SW480 (cell line): ENCODE measurements at regions not wholly inside any gene's neighbourhood (a gene's known extent, or its start where the extent isn't known, plus 50 kb on each side); places are given as distances from the start of the nearest gene placed in this dataset.

Experiments used
- DNase-seq: peaks from one replicate; pipeline ENCODE4 v3.0.0-alpha.2; 2016; ENCODE audit warnings: low spot score

GRCh38 chr12:127358888-127359287 lies 908.1 kb upstream of the TMEM132C start:
- DNase-seq = no peak

DNA sequence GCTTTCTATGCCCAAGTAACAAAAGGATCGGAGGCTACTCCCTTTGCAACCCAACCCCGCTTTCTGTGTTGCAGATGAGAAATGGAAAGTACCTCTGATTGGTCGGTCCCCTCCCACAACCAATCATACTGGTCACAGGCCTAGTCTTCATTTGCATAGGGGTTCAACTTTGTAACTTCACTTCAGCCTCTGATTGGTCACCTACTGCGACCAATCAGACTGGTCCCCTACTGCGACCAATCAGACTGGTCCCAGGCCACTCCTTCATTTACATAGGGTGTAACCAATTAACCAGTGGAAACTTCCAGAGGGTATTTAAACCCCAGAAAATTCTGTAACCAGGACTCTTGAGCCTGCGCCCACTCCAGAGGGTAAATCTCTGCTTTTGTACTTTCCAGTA lies 906.4 kb upstream of the TMEM132C start:
- DNase-seq = no peak

DNA sequence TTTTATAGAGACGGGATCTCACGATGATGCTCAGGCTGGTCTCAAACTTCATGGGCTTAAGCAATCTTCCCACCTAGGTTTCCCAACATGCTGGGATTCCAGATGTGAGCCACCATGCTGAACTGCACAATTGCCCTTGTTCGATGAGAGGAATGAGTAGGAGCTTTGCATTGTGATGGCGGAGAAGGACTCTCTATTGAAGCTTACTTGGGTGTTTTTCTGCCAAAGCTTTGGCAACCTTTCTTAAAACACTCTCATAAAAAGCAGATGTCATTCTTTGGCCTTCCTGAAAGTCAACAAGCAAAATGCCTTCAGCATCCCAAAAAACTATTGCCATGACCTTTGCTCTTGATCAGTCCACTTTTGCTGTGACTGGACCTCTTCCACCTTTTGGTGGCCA lies 904.8 kb upstream of the TMEM132C start:
- no peak for DNase-seq

DNA sequence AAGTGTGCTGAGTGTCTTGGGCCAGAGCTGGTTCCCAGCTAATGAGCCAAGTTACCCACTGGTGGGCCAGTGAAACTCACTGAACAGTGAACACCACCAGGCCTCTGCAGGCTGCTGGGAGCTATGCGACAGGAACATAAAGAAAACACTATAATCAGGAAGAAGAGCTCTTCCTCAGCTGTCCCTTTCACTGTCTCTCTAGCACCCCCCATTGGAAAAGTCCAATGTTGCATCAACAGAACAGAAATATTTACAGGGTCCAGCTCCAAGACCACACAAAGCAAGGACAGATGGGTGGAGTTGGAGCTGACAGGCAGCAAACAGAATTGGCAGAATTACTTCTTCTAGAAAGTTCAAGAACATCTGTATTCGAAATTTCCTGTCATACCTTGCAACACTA lies 903.6 kb upstream of the TMEM132C start:
- DNase-seq = no peak

DNA sequence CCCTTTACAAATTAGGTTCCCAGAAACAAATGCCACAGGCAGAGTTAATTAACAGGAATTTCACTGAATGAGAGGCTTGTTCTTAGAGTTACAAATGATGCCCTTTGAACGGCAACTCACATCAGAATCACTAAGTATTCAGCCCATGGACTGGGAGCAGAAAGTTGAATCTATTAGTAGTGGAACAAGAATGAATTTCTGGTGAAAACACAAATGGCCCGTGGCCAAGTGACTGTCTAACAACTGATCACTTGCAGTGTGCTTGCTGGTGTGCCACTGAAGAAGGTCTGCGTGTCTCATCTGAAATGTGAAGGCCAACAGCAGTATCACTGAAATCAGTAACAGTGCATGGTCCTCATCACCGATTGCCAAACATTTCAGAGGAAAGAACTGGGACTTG lies 893.4 kb upstream of the TMEM132C start:
- no peak for DNase-seq

DNA sequence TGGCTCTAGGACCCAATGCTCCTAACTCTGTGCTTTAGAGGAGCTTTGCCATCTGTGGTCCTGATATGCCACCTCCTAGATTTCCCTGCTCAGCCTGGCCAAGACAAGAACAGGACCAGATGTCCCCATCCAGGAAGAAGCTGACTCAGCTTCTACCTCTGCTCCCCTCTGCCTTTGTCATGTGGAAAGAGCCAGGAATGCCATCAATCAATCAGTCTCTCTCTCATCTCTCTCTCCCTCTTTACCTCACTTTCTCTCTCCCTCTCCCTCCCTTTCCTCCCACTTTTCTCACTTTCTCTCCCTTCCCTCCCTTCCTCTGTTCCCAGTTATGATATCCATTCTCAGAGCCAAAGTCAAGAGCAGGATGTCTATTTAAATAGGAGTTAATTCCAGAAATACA lies 892.5 kb upstream of the TMEM132C start:
- DNase-seq = no peak

DNA sequence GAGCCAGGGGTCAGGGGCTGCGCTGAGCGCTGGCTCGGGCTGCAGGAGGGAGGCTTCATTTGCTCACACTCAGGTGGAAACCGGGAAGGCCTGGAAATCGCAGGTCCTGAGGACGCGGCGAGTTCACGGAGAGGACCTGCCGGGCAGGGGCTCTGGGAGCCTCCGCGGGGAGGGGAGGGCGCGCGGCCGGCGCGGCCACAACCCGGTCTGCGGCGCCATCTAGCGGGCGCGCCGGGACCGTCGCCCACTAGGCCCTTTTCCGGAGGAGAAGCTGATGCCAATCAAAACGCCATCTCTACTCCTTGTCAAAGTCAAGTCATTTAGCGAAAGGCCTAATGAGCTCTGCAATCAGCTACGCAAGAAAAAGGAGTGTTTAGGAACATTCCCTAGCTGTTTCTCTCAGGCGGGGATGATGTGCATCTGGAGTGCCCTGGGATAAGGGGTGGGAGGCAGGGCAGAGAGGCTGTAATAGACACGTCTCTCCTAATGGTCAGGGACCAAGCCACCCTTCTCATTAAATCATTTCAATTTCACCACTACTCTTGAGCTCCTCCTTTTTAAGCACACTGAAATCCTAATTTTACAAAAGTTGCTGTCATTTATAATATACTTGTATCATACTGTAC lies 885.8 kb upstream of the TMEM132C start:
- DNase-seq = peak; percentile 22

GRCh38 chr12:127381681-127382080 lies 885.3 kb upstream of the TMEM132C start:
- DNase-seq = no peak

DNA sequence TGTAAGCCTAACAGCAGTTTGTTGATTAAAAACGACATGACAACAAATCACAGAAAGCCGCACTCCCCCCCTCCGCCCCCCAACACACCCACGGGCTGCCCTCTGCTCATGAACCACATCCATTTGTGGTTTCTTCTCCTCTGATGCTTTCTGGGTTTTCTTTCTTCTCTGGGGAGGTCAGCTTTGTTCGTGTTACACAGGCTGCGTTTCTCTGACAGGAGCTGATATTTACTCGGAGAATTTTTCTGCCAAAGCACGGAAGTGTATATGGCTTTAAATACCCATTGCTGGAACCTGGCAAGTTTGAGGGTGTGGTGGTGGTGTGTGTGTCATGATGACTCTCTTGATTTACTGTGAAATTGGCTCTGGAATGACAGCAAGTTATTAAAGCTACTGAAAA lies 883.7 kb upstream of the TMEM132C start:
- DNase-seq = peak; percentile 89

DNA sequence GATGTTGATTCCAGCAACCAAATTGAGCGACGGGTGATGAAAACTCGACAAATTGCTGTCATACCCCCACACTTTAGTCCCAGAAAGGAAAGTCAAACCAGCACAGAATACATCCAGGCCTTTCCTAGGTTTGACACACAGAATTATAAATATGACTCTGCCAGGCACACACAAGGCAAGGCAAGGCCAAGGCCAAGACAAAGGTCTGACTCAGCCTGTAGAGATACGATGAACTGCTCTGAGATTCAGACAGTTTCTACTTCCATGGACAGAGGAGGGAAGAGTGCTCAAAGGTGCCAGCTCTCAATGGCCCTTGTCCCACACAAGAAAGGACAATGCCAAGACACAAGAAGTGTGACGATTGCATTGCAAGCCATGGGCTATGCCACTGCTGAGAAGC lies 880.2 kb upstream of the TMEM132C start:
- no peak for DNase-seq

DNA sequence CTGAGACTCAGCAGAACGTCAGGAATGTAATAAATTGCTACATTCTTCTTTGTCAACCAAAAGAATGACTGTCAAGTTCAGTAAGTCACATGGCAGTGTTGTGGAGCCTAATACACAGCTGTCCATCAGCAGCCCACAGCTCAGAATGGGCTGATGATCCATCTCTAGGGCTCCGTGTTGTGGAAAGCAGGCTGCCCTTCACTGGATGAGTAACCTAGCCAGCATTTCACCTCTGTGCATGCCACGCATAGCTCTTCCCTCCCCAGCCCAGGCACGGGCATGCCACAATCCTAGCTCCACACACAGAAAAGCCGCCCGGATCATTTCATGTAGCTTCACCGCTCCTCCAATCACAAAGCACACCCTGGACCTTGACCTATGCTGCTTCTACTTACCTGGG lies 878.0 kb upstream of the TMEM132C start:
- peak; percentile 13 for DNase-seq

- peak; percentile 67 for DNase-seq
These were observed 877.0 kb upstream of the TMEM132C start for GRCh38 chr12:127389923-127390322.

DNA sequence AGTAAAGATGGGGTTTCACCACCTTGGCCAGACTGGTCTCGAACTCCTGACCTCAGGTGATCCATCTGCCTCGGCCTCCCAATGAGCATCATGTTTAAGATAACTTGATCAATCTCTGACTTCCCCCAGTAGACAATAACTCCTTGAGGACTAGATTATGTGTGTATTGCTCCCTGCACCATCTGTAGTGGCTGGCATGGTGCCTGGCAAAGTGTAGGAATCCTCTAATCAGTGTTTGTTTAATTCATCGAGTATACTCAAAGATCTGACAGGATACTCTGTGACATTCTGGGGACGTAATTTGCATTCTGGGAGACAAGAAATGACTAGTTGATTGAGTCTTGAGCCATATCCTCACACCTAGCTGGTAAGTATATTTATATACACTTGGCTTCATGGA lies 873.5 kb upstream of the TMEM132C start:
- DNase-seq = no peak

DNA sequence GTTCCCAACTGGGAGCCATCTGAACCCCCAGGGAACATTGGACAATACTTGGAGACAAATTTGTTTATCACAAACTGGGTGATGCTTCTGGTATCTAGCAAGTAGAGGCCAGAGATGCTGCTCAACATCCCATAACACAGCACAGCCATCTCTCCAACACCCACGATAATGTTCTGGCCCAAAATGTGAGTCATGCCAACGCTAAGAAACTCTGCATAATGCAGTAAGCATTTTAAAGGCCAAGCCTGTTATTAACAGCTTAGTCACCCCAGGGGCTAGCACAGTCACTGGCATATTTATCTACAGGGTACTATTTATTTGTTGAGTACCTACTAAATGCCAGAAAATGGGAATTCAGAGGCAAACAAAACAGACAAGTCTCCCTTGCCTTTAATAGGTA lies 873.1 kb upstream of the TMEM132C start:
- DNase-seq = no peak

DNA sequence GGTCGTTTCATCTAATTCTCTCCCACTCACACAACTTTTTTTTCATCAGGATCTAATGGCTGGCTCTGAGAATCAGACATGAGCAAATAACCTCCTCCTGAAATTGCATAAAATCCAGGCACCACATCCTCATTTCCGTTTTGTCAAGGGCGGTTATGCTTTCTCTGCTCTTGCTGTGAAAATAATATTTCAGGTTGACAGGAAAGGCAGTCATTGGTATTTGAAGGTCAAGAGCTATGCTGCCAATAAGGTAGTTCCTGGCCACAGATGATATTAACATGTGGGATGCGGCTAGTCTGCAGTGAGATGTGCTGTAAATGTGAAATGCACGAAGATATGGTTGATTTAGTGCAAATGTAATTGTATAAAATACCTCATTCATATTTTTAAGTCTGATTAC lies 870.2 kb upstream of the TMEM132C start:
- no peak for DNase-seq

DNA sequence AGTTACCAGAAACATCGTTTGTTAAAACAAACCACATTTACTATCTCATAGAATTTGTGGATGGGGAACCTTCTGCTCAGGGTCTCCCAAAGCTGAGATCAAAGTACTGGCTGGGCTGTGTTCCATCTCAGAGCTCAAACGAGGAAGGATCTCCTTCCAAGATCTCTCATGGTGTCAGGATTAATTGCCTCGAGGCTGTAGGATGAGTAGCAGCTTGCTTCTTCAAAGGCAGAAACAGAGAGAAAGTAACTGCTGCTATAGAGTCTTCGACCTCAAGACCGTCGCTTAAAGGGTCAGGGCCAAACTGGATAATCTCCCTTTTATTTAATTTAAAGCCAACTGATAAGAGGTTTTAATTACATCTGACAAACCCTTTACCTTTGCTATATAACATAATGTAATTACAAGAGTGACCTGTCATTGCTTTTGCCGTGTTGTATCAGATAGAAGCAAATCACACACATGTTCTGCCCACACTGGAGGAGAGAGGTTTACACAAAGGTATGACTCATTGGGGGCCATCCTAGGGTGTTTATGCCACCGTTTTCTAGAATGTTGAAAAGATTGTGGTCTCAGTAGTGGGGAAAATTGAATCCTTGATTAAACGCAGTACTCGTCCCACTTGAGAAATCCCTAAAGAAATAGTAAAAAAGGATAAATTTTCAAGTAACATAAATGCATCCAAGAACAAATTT lies 868.8 kb upstream of the TMEM132C start:
- DNase-seq = peak; percentile 7

- no peak for DNase-seq
These were observed 867.5 kb upstream of the TMEM132C start for GRCh38 chr12:127399451-127399850.

GRCh38 chr12:127400221-127400620 lies 866.7 kb upstream of the TMEM132C start:
- DNase-seq = no peak

DNA sequence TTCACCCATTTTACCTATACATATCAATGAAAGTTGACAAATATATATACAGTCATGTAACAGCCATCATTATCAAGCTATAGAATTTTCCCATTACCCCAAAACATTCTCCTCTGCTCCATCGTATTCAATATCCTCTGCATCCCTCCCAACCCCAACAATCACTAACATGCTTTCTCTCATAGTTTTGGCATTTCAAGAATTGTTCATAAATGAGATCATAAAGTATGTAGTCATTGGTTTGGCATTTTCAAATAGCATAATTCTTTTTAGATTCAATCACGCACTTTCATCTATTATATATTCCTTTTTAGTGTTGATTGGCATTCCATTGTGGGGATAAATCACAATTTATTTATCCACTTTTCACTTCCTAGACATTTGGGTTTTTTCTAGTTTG lies 866.0 kb upstream of the TMEM132C start:
- no peak for DNase-seq

DNA sequence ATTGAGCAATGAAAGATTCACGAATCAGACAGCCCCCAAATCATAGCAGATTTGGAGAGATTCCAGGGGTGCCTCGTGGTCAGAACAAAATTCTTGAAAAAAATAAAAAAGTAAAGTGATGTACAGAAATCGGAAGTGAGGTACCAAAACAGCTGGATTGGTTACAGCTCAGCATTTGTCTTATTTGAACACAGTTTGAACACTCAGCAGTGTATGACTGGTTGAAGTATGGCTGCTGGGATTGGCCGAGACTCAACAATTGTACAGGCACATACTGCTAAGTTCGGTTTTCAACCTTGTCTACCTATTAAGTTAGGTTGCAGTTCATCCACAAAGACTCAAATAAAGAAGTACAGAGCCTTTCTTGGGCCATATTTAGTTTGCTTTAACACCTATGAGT lies 865.4 kb upstream of the TMEM132C start:
- no peak for DNase-seq

DNA sequence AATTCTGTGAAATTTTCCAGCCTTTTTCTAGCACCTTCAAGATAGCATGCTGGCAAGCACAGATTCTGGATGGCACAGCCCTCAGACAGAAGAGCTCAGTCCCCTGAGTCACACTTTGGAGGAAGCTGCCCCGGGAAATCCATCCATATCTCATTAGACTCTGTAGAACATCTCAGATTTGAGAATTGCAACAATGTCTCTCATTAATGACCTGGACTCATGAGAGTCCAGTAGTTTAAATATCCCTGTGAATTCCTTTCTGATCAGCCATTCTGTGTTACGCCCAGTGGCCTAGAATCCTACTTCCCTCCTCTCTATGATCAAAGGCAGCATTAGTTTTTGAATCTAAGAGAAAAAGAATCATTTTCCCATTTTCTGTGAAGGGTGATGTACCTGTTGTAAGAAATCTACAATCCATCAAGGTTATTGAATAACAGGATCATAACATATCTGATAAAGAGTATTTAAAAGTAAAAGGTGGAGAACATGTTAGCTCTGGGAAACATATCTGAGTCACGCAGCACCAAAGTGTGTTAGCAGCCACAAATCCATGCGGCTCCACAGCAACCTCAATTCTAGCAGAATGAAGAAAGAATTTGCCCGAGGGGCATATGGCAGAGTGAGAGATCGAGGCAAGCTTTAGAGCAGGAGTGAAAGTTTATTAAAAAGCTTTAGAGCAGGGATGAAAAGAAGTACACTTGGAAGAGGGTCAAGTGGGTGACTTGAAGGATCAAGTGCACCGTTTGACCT lies 855.6 kb upstream of the TMEM132C start:
- no peak for DNase-seq

DNA sequence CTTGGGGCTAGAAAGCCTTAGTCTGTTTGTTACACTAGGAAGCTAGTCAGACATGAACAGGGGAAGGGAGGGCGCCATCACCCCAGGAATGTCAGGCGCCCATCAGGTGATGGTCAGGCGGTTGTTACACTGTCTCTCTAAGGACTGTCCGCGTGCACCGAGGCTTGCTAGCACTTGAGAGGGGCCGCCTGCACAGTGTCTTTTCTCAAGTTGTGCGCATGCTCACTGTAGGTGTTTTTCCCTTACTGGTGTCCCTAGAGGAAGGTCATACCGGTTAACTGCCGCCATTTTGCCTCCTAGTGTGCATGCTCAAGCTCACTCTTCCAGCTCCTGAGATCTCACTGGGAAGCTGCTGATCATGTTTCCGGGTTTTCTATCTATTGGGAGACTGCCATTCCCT lies 855.0 kb upstream of the TMEM132C start:
- DNase-seq = no peak

DNA sequence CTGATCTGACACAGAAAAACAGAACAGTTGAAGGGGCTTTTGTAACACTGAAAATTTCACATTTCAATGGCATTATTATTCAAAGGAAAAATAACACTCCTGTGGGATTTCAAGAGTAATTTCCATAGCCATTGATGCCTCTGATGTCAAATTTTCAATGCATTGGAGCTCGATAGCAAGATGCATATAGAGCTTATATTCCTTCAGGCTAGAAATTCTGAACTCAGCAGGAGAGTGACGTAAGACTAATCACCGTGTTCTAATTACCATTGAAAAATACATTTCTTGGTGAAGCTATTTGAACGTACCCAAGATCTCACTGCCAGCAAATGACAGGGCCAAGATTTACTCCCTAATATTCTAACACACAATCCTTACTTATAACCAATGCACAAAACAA lies 854.1 kb upstream of the TMEM132C start:
- no peak for DNase-seq
